GM19023 (cell line): ENCODE measurements at regions not wholly inside any gene's neighbourhood (a gene's known extent, or its start where the extent isn't known, plus 50 kb on each side); places are given as distances from the start of the nearest gene placed in this dataset.
"Not testable (repeated sequence)": the region's sequence is repeated elsewhere in the genome, so short reads cannot be mapped to it uniquely, and the experiment has no call there.

Experiments used
- ATAC-seq: cut with Tn5 transposase; IDR thresholded peaks from one replicate; pipeline ENCODE4 v1.9.1; 2021; ENCODE audit warnings: mild to moderate bottlenecking, moderate library complexity; ENCODE audit not compliant: unreplicated experiment

- ATAC-seq, result no peak
Observed at GRCh38 chr21:35169574-35169973, 120.5 kb upstream of the RUNX1 start.

- no peak for ATAC-seq
Observed at GRCh38 chr21:35168735-35169134, 119.6 kb upstream of the RUNX1 start.

GRCh38 chr21:35164971-35165483, 115.9 kb upstream of the RUNX1 start:
- ATAC-seq, result no peak

GRCh38 chr21:35164380-35164779, 115.3 kb upstream of the RUNX1 start:
- no peak for ATAC-seq

- ATAC-seq, result no peak
Observed at GRCh38 chr21:35163411-35163810, 114.3 kb upstream of the RUNX1 start.

- ATAC-seq, result no peak
Observed at GRCh38 chr21:35162831-35163230, 113.7 kb upstream of the RUNX1 start.

- ATAC-seq, result no peak
Observed at GRCh38 chr21:35159881-35160280, 110.8 kb upstream of the RUNX1 start.

GRCh38 chr21:35157374-35157773, 108.3 kb upstream of the RUNX1 start:
- ATAC-seq, result not testable (repeated sequence)

- no peak for ATAC-seq
Observed at GRCh38 chr21:35156293-35157278, 107.5 kb upstream of the RUNX1 start.

GRCh38 chr21:35154788-35155187, 105.7 kb upstream of the RUNX1 start:
- no peak for ATAC-seq

GRCh38 chr21:35153671-35154070, 104.6 kb upstream of the RUNX1 start:
- ATAC-seq, result no peak

- no peak for ATAC-seq
Observed at GRCh38 chr21:35150562-35151226, 101.6 kb upstream of the RUNX1 start.

GRCh38 chr21:35149698-35150097, 100.6 kb upstream of the RUNX1 start:
- ATAC-seq, result no peak

GRCh38 chr21:35147439-35147838, 98.3 kb upstream of the RUNX1 start:
- no peak for ATAC-seq

GRCh38 chr21:35145626-35146233, 96.6 kb upstream of the RUNX1 start:
- no peak for ATAC-seq

GRCh38 chr21:35144978-35145377, 95.9 kb upstream of the RUNX1 start:
- ATAC-seq, result no peak

- ATAC-seq, result no peak
Observed at GRCh38 chr21:35142036-35142815, 93.1 kb upstream of the RUNX1 start.

- no peak for ATAC-seq
Observed at GRCh38 chr21:35139382-35139715, 90.2 kb upstream of the RUNX1 start.

GRCh38 chr21:35138665-35139381, 89.7 kb upstream of the RUNX1 start:
- ATAC-seq, result no peak

- no peak for ATAC-seq
Observed at GRCh38 chr21:35136586-35137219, 87.6 kb upstream of the RUNX1 start.
